Mesothelial cell of epicardium (in vitro differentiated cells): ENCODE measurements at regions not wholly inside any gene's neighbourhood (a gene's known extent, or its start where the extent isn't known, plus 50 kb on each side); places are given as distances from the start of the nearest gene placed in this dataset.

Source experiments
- DNase-seq, 2 experiments: peaks; one replicate each; pipeline ENCODE4 v3.0.0; 2021; ENCODE audit warnings: low spot score in 2 of 2; ENCODE audit not compliant: unreplicated experiment in 2 of 2
- H3K27ac Mint-ChIP-seq: 2 replicates; pipeline ENCODE4 v1.8.0; 2021; ENCODE audit warnings: mixed read lengths
- H3K27me3 Mint-ChIP-seq: 2 replicates; pipeline ENCODE4 v1.8.0; 2021; ENCODE audit warnings: low read depth, mixed read lengths
- H3K36me3 Mint-ChIP-seq: 2 replicates; pipeline ENCODE4 v1.8.0; 2021; ENCODE audit warnings: mixed read lengths
- H3K4me1 Mint-ChIP-seq: 2 replicates; pipeline ENCODE4 v1.8.0; 2021; ENCODE audit warnings: mixed read lengths
- H3K4me3 Mint-ChIP-seq: 2 replicates; pipeline ENCODE4 v1.8.0; 2021; ENCODE audit warnings: mild to moderate bottlenecking, moderate library complexity, mixed read lengths
- H3K9me3 Mint-ChIP-seq: 2 replicates; pipeline ENCODE4 v1.8.0; 2021; ENCODE audit warnings: mixed read lengths
- CTCF ChIP-seq: fragments of 200-600 bp; sonication (generic); IDR thresholded peaks from one replicate; pipeline ENCODE4 v1.5.0; 2021; ENCODE audit warnings: antibody characterized with exemption; ENCODE audit not compliant: unreplicated experiment

GRCh38 chr9:29336281-29336680 lies 1763.0 kb upstream of the C9orf72 start:
- peaks cover 2% of the 10 kb centered on the region for H3K4me1 Mint-ChIP-seq

GRCh38 chr9:29339387-29339786 lies 1766.1 kb upstream of the C9orf72 start:
- H3K4me3 Mint-ChIP-seq, result no peak overlapping the region
- no peak overlapping the region for H3K27ac Mint-ChIP-seq
- peaks cover 4% of the 10 kb centered on the region for H3K36me3 Mint-ChIP-seq
- no peak for TF ChIP-seq CTCF
- peaks cover 11% of the 10 kb centered on the region for H3K9me3 Mint-ChIP-seq
- DNase-seq, result no peak
- H3K27me3 Mint-ChIP-seq, result no peaks in the 10 kb centered on the region
- peaks cover 2% of the 10 kb centered on the region for H3K4me1 Mint-ChIP-seq

More at GRCh38 chr9:29336281-29336680, 1763.0 kb upstream of the C9orf72 start:
- no peak for DNase-seq
- H3K4me3 Mint-ChIP-seq, result no peak overlapping the region
- no peak for TF ChIP-seq CTCF
- H3K9me3 Mint-ChIP-seq, result peaks cover 4% of the 10 kb centered on the region
- H3K36me3 Mint-ChIP-seq, result no peaks in the 10 kb centered on the region
- H3K27me3 Mint-ChIP-seq, result no peaks in the 10 kb centered on the region
- no peak overlapping the region for H3K27ac Mint-ChIP-seq

- Mint-ChIP-seq H3K27ac (no peak overlapping the region), H3K36me3 (peaks cover 2% of the 10 kb centered on the region), H3K4me1 (no peaks in the 10 kb centered on the region), H3K9me3 (peaks cover 3% of the 10 kb centered on the region), H3K4me3 (no peak overlapping the region), H3K27me3 (no peaks in the 10 kb centered on the region)
- no peak for TF ChIP-seq CTCF
- DNase-seq, result no peak
Measured at GRCh38 chr9:29348999-29349398, 1775.7 kb upstream of the C9orf72 start.

- Mint-ChIP-seq H3K4me1 (peaks cover 4% of the 10 kb centered on the region), H3K27ac (no peak overlapping the region), H3K36me3 (peaks cover 2% of the 10 kb centered on the region), H3K9me3 (peaks cover 3% of the 10 kb centered on the region), H3K4me3 (no peak overlapping the region), H3K27me3 (no peaks in the 10 kb centered on the region)
- TF ChIP-seq CTCF, result no peak
- no peak for DNase-seq
Measured at GRCh38 chr9:29389421-29389820, 1816.1 kb upstream of the C9orf72 start.

GRCh38 chr9:29390859-29391258 lies 1817.6 kb upstream of the C9orf72 start:
- Mint-ChIP-seq H3K9me3 (no peaks in the 10 kb centered on the region), H3K4me1 (peaks cover 4% of the 10 kb centered on the region), H3K27ac (no peak overlapping the region)

More at GRCh38 chr9:29390859-29391258, 1817.6 kb upstream of the C9orf72 start:
- no peaks in the 10 kb centered on the region for H3K36me3 Mint-ChIP-seq
- no peak overlapping the region for H3K4me3 Mint-ChIP-seq
- no peak for DNase-seq
- no peaks in the 10 kb centered on the region for H3K27me3 Mint-ChIP-seq
- TF ChIP-seq CTCF, result no peak
